A673 (cell line): ENCODE measurements at regions not wholly inside any gene's neighbourhood (a gene's known extent, or its start where the extent isn't known, plus 50 kb on each side); places are given as distances from the start of the nearest gene placed in this dataset.

Source experiments
- BruUV-seq: library from RNA; stranded (reverse); fragments of 400-500 nt; replicated peaks from 2 replicates; lab custom pipeline; 2021; lab: Mats Ljungman, UMichigan
- CTCF ChIA-PET: fragments of 300-600 bp; sonication (Branson Sonifier 250); formaldehyde crosslinking; loops from one replicate; lab custom pipeline; 2022; ENCODE audit warnings: antibody characterized with exemption; lab: Charles Lee
- POLR2A ChIA-PET: fragments of 300-600 bp; sonication (Branson Sonifier 250); formaldehyde crosslinking; loops from one replicate; lab custom pipeline; 2022; ENCODE audit warnings: antibody characterized with exemption; ENCODE audit not compliant: low non-redundant PET; lab: Charles Lee
- DNase-seq: peaks from one replicate; pipeline ENCODE4 v3.0.0-alpha.2; 2015; ENCODE audit warnings: low spot score
- H3K27ac ChIP-seq: fragments of 200-600 bp; sonication (generic); 2 replicates; pipeline ENCODE4 v1.5.1; 2016; ENCODE audit warnings: mixed run types, low read depth, mild to moderate bottlenecking, mixed read lengths, antibody characterized with exemption, low read length; ENCODE audit not compliant: poor library complexity, severe bottlenecking
- H3K27me3 ChIP-seq: fragments of 200-600 bp; sonication (generic); replicated peaks from 2 replicates; pipeline ENCODE4 v1.6.1; 2017; ENCODE audit warnings: mixed run types, low read depth, mild to moderate bottlenecking, mixed read lengths, antibody characterized with exemption, low read length; ENCODE audit not compliant: insufficient read depth, poor library complexity
- H3K36me3 ChIP-seq: fragments of 200-600 bp; sonication (generic); 2 replicates; pipeline ENCODE4 v1.6.1; 2016; ENCODE audit warnings: mixed run types, mild to moderate bottlenecking, mixed read lengths, antibody characterized with exemption, low read length; ENCODE audit not compliant: insufficient read depth, poor library complexity, severe bottlenecking
- H3K4me1 ChIP-seq: fragments of 200-600 bp; sonication (generic); 2 replicates; pipeline ENCODE4 v1.6.1; 2017; ENCODE audit warnings: mixed run types, mild to moderate bottlenecking, mixed read lengths, antibody characterized with exemption, low read length; ENCODE audit not compliant: insufficient read depth, poor library complexity, severe bottlenecking
- H3K4me3 ChIP-seq: fragments of 200-600 bp; sonication (generic); 2 replicates; pipeline ENCODE4 v1.5.1; 2016; ENCODE audit warnings: low read depth, mixed run types, mild to moderate bottlenecking, mixed read lengths, low read length; ENCODE audit not compliant: poor library complexity, severe bottlenecking
- H3K9me3 ChIP-seq: fragments of 200-600 bp; sonication (generic); 2 replicates; pipeline ENCODE4 v1.6.1; 2016; ENCODE audit warnings: mixed run types, low read depth, mild to moderate bottlenecking, mixed read lengths, antibody characterized with exemption, low read length; ENCODE audit not compliant: poor library complexity, severe bottlenecking
- CTCF ChIP-seq: fragments of 300-800, 200-600 bp; sonication (generic); conservative IDR thresholded peaks from 2 replicates; pipeline ENCODE4 v1.5.1; 2017; ENCODE audit warnings: low read depth, mild to moderate bottlenecking, antibody characterized with exemption, low read length, moderate library complexity, mixed read lengths
- EZH2 ChIP-seq: fragments of 200-600 bp; sonication (generic); IDR thresholded peaks from 2 replicates; pipeline ENCODE4 v1.6.1; 2017; ENCODE audit warnings: borderline replicate concordance, low read depth, mild to moderate bottlenecking, mixed read lengths, antibody characterized with exemption, low read length; ENCODE audit not compliant: poor library complexity, severe bottlenecking
- intact Hi-C: fragments of 100-400 bp; cut with micrococcal nuclease; formaldehyde crosslinking; loops from one replicate; pipeline ENCODE4 v1.10.0; 2022; ENCODE audit not compliant: unreplicated experiment

GRCh38 chr6:109238396-109238795, 143.1 kb downstream of the CEP57L1 start:
- H3K9me3 ChIP-seq: no peaks in the 10 kb centered on the region
- CTCF ChIA-PET: no interaction called here
- TF ChIP-seq EZH2 (no peak), CTCF (no peak)

GRCh38 chr6:109237986-109238329, 142.7 kb downstream of the CEP57L1 start:
- no TSS peak for BruUV-seq
- TF ChIP-seq EZH2 (no peak), CTCF (no peak)
- Histone ChIP-seq H3K27ac (no peak overlapping the region), H3K27me3 (no peaks in the 10 kb centered on the region), H3K4me1 (no peaks in the 10 kb centered on the region), H3K36me3 (no peaks in the 10 kb centered on the region), H3K4me3 (no peak overlapping the region), H3K9me3 (no peaks in the 10 kb centered on the region)
- no peak for DNase-seq
- ChIA-PET POLR2A (no interaction called here), CTCF (no interaction called here)
- intact Hi-C loops: no loop called here

More at GRCh38 chr6:109238396-109238795, 143.1 kb downstream of the CEP57L1 start:
- no peak for DNase-seq
- no peaks in the 10 kb centered on the region for H3K36me3 ChIP-seq
- no peaks in the 10 kb centered on the region for H3K4me1 ChIP-seq
- intact Hi-C loops: no loop called here
- H3K27me3 ChIP-seq: no peaks in the 10 kb centered on the region
- no peak overlapping the region for H3K27ac ChIP-seq
- H3K4me3 ChIP-seq: no peak overlapping the region
- BruUV-seq: no TSS peak
- POLR2A ChIA-PET: no interaction called here

GRCh38 chr6:109237077-109237985, 142.0 kb downstream of the CEP57L1 start:
- Histone ChIP-seq H3K36me3 (no peaks in the 10 kb centered on the region), H3K4me1 (no peaks in the 10 kb centered on the region), H3K27me3 (no peaks in the 10 kb centered on the region), H3K4me3 (no peak overlapping the region), H3K9me3 (no peaks in the 10 kb centered on the region), H3K27ac (no peak overlapping the region)
- POLR2A ChIA-PET: no interaction called here
- BruUV-seq: no TSS peak
- DNase-seq: no peak
- intact Hi-C loops: no loop called here
- no peak for TF ChIP-seq EZH2
- no peak for TF ChIP-seq CTCF
- CTCF ChIA-PET: no interaction called here
